Testis (tissue), 2 donors: ENCODE measurements at regions not wholly inside any gene's neighbourhood (a gene's known extent, or its start where the extent isn't known, plus 50 kb on each side); places are given as distances from the start of the nearest gene placed in this dataset.

Experiments used
- CTCF ChIP-seq, 3 experiments: fragments of 450-650 bp in 2 of 3; fragments of 200-600 bp in 1 of 3; sonication (generic) in 1 of 3; IDR thresholded peaks; one replicate each; pipeline ENCODE4 v1.5.1; 2016 to 2019; ENCODE audit warnings: antibody characterized with exemption in 3 of 3, mild to moderate bottlenecking in 2 of 3, moderate library complexity in 1 of 3
- POLR2A ChIP-seq: fragments of 450-650 bp; IDR thresholded peaks from one replicate; pipeline ENCODE4 v1.6.1; 2017; ENCODE audit warnings: antibody characterized with exemption, mild to moderate bottlenecking, moderate library complexity

GRCh38 chr10:20641605-20642004, 255.5 kb downstream of the NEBL start:
- TF ChIP-seq CTCF (IDR thresholded peaks at IDR 0.05) (no peak), POLR2A (no peak)
